ENCODE measurements at regions not wholly inside any gene's neighbourhood (a gene's known extent, or its start where the extent isn't known, plus 50 kb on each side); places are given as distances from the start of the nearest gene placed in this dataset.
"Not testable (repeated sequence)": the region's sequence is repeated elsewhere in the genome, so short reads cannot be mapped to it uniquely, and the experiment has no call there.

DNA sequence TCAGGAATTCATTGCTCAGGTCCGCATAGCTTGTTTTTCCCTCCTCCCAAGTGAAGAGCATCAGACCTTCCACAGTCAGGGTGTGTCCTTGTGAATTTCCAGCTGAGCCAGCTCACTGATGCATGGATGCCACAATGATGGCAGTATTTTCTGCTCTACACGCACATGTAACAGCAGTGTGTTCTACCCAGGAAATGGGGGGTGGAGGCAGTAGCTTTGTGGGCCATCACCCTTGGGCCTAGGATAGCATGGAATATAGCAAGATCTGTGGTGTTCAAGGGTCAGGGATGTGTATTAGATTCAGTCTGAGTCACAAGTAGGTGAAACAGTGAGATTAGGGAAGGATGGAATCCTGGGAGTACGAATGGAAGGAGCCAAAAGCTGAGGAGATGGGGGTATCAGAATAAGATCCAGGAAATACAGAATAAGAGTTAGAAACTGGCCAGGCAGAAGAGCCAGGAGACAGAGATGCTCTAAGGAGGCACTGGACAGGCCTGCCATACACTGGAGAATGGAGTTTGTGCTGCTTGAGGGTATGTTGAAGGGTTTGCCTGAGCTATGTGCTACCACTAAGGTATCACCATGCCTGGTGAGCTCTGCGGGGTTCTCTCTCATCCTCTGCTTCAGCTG lies 90.6 kb upstream of the CNIH3 start:
- intact Hi-C loops (cut with micrococcal nuclease) = no loop called here

- intact Hi-C loops (cut with micrococcal nuclease) = no loop called here
Observed at GRCh38 chr1:224526771-224527170, 89.3 kb upstream of the CNIH3 start.

DNA sequence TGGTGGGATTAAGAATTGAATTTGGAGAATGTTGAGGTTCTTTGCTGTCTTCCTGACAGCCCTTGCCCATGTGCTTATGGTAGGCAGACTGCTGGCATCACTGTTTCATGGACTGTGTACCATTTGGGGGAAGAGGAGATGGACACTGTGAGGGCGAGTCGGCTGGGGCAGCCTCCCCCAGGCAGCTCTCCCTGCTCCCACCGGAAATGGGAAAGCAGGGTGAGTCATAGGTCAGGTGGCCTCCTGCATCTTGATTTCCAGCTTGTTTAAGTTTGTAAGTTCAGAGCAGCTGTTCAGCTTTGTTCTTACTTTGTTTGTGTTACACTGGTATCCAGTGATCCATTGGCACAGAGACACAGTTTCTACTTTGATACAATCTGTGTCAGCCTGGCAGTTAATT lies 87.2 kb upstream of the CNIH3 start:
- intact Hi-C loops (cut with micrococcal nuclease) = no loop called here

DNA sequence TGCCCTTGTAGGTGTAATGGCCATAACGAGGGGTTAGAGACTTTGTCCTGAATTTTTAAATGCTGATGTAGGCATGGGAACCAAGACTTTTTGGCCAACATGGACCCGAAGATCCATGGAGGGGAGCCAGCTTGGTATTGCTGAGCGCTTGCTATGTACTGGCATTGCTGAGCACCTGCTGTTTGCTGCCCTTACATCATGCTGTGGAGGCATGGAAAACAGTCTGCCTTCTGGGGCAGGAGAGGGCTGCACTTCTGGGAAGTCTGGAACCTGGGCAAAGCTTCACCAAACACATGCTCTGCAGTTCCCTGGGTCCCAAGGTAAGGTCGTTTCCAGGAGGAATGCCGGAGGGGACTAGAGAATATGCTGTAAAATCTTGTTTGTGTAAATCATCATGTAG lies 86.3 kb upstream of the CNIH3 start:
- intact Hi-C loops (cut with micrococcal nuclease) = no loop called here

- intact Hi-C loops (cut with micrococcal nuclease) = no loop called here
Observed at GRCh38 chr1:224533517-224533916, 82.6 kb upstream of the CNIH3 start.

- intact Hi-C loops (cut with micrococcal nuclease) = no loop called here
Observed at GRCh38 chr1:224534731-224535130, 81.4 kb upstream of the CNIH3 start.

GRCh38 chr1:224535641-224536040 lies 80.5 kb upstream of the CNIH3 start:
- intact Hi-C loops (cut with micrococcal nuclease) = no loop called here

DNA sequence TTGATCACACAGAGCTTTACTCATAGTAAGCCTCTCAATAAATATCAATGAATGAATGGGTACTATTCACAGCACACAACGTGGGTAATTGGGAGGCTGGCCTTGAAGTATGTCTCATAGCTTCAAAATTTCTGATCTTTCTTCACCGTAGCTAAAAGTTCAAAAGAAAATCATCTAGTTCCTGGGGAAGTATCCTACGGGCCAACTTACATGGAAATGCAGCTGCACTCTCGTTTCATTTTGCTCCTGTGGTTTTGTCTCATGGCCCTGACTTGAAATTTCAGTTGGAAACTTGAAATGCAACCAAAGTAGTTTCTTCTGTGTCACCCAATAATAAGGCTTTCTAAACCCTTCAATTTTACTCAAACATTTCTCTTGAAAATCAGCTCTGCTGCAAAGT lies 76.1 kb upstream of the CNIH3 start:
- intact Hi-C loops (cut with micrococcal nuclease) = no loop called here

DNA sequence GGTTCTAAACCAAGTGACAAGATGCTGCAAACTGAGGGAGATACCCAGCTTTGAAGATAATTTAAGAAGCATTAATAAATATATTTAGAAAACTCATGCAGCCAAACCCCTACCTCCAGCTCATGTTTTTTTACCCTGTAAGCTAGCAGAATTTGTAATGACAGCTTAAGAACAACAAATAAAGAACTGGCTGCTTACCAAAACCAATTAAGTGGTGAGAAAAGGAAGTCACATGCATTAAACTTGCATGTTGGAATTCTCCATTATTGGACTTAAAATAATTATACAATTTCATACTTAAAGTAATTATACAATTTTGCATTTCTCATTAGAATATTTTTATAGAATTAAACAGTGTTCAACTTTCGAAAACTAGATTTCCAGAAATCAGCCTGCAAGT lies 75.6 kb upstream of the CNIH3 start:
- intact Hi-C loops (cut with micrococcal nuclease) = no loop called here

- intact Hi-C loops (cut with micrococcal nuclease) = no loop called here
Observed at GRCh38 chr1:224541072-224541790, 74.9 kb upstream of the CNIH3 start.

DNA sequence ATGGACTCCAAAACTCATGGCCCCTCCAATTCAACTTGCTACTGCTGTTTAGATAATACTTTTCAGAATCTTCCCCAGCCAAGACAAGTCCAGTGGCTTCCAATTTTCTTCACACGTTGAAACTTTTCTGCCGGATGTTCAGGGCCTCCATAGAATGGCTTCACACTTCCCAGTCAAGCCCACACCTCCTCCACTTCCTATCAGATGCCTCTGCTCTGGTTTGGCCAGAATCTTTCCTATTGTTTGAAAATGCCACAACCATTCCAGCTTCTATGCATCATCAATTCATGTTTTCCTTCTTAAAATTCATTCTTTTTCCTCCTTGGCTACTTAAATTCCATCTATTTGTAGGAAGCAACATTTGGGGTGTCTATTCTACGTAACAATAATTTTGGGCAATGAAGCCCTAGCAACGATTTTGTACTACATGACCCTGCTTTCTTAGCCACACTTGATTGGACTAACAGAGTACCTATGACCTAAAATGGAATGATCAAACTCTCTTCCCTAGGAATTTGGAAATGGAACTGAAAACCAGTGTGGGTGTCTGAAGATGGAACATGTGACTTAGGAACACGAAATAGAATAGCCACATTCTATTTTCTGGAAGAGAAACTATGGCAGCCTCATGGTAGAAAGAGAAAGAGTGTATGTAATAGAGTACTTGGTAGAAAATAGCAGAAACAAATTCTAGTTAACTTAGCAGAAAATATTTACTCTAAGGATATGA lies 74.1 kb upstream of the CNIH3 start:
- intact Hi-C loops (cut with micrococcal nuclease) = loop anchor here (2.0 kb wide), 1 partner anchor 43 kb away; no protein-coding TSS in a partner anchor

GRCh38 chr1:224542783-224543440 lies 73.2 kb upstream of the CNIH3 start:
- intact Hi-C loops (cut with micrococcal nuclease) = loop anchor here (1.0 to 2.0 kb wide), 2 partner anchors 44 to 81 kb away; no protein-coding TSS in a partner anchor

- intact Hi-C loops (cut with micrococcal nuclease) = loop anchor here (1.0 to 2.0 kb wide), 2 partner anchors 45 to 81 kb away; no protein-coding TSS in a partner anchor
Observed at GRCh38 chr1:224543453-224543852, 72.7 kb upstream of the CNIH3 start.

GRCh38 chr1:224544346-224545110 lies 71.6 kb upstream of the CNIH3 start:
- intact Hi-C loops (cut with micrococcal nuclease) = no loop called here

DNA sequence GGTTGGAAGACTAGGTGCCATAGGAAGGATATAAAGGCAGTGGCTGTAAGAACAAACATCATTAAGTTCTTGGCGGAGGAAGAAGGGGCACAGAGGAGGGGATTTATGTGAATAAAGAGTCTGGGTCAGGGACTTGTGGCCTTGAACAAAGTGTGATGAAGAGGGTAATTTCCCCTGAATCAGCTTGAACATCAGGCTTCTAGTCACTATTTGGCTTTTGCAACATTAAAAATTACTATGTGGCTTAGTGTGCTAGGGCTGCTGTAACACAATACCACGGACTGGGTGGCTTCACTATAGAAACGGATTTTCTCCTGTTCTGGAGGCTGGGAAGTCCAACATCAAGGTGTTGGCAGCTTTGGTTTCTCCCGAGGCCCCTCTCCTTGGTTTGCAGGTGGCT lies 70.5 kb upstream of the CNIH3 start:
- intact Hi-C loops (cut with micrococcal nuclease) = no loop called here

GRCh38 chr1:224548676-224549075 lies 67.4 kb upstream of the CNIH3 start:
- intact Hi-C loops (cut with micrococcal nuclease) = no loop called here

DNA sequence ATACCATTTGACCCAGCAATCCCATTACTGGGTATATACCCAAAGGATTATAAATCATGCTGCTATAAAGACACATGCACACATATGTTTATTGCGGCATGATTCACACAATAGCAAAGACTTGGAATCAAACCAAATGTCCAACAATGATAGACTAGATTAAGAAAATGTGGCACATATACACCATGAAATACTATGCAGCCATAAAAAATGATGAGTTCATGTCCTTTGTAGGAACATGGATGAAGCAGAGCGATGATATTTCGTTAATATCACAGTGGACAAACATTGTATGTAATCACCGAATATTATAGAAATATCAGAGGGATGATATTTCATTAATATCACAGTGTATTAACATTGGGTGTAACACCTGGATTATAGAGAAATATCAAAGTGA lies 64.9 kb upstream of the CNIH3 start:
- intact Hi-C loops (cut with micrococcal nuclease) = not testable (repeated sequence)

GRCh38 chr1:224554056-224554455 lies 62.1 kb upstream of the CNIH3 start:
- intact Hi-C loops (cut with micrococcal nuclease) = no loop called here

- intact Hi-C loops (cut with micrococcal nuclease) = no loop called here
Observed at GRCh38 chr1:224554620-224555259, 61.4 kb upstream of the CNIH3 start.

DNA sequence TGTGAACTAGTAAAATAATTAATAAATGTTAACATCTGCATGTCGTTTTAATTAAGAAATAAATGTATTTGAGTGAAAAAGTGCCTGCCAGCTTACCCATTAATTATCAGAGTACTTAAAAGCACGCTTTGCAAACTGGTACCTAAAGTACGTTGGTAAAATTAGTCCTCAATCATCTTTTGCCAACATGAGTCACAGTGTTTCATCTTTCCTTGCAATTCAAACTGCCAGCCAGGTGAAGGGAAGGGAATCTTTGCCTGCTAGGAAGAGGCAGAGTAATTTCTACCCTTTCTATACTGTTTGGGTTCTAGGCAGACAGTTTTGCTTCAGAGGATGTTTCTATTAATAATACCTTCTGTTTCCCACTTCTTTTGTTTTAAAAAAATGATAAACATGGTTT lies 57.2 kb upstream of the CNIH3 start:
- intact Hi-C loops (cut with micrococcal nuclease) = no loop called here
